HG03064 (cell line): ENCODE measurements at regions not wholly inside any gene's neighbourhood (a gene's known extent, or its start where the extent isn't known, plus 50 kb on each side); places are given as distances from the start of the nearest gene placed in this dataset.
"Not testable (repeated sequence)": the region's sequence is repeated elsewhere in the genome, so short reads cannot be mapped to it uniquely, and the experiment has no call there.

Experiments
- ATAC-seq: cut with Tn5 transposase; IDR thresholded peaks from one replicate; pipeline ENCODE4 v1.9.1; 2021; ENCODE audit warnings: low read depth; ENCODE audit not compliant: unreplicated experiment

DNA sequence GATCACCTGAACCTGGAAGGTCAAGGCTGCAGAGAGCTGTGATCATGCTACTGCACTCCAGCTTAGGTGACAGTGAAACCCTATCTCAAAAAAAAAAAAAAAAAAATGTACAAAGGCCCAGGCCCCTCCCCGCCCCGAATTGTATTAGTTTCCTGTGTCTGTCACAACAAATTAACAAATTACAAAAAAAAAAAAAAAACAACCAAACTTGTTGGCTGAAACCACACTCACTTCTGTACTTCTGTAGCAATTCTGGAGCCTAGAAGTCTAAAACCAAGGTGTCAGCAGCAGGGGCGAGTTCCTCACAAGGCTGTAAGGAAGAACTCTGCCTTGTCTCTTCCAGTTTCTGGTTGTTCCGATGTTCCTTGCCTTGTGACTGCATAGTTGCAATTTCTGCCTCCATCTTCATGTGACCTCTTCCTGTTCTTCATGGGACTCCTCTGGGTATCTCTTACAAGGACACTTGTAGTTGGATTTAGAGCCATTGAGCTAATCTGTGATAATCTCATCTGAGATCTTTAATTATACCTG is 100.8 kb upstream of the ZSWIM2 start:
- no peak for ATAC-seq

DNA sequence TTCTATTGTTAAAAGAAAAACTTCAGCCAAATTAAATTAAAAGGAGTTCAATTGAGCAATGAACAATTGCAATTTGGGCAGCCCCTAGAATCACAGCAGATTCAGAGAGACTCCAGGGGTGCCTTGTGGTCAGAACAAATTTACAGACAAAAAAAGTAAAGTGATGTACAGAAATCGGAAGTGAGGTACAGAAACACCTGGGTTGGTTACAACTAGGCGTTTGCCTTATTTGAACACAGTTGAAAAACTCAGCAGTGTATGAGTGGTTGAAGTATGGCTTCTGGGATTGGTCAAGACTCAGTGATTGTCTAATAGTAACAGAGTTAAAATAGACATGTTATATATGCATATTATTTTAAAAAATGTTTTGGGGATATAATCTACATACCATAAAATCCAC is 98.5 kb upstream of the ZSWIM2 start:
- no peak for ATAC-seq

DNA sequence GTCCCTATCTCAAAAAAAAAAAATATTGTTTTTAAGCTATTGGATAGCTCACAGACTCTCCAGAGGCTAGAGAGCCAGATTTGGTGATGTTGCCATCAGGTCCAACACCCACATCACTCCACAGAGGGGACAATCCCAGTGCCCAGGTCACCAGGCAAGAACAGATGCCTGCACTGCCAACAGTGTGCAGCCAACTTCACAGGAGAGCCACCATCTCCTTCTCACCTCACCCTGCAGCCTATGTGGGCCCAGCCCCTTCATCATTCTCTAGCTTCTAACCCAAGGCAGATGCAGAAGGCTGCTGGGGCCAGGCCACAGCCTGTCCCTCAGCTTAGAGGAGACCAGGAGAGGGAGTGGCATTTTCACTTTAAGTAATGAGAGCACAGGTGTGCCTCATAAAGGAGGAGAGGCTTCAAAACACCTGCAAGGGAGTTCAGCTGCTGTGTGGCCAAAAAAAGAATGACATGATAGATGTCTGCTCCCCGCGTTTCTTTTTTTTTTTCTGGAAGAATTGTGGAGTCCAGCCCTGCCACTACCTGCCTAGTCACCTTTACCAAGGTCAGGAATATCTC is 98.0 kb upstream of the ZSWIM2 start:
- ATAC-seq, result no peak

DNA sequence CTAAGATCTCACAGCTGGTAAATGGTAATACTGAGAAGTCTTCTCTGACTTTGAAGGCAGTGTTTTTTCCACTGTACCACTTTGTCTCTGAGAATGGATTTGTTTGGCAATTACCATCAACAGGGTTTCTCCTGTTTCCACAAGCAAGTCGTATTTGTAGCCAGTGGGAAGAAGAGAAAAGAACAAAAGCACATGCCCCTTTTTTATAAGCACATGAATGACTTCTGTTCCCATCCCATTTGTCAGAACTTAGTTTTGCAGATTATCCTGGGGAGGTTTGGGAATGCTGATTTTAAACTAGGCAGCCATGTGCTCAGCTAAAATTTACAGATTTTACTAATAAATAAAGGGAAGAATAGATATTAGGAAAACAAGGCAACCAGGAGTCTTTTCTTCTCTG is 92.9 kb upstream of the ZSWIM2 start:
- ATAC-seq, result no peak

DNA sequence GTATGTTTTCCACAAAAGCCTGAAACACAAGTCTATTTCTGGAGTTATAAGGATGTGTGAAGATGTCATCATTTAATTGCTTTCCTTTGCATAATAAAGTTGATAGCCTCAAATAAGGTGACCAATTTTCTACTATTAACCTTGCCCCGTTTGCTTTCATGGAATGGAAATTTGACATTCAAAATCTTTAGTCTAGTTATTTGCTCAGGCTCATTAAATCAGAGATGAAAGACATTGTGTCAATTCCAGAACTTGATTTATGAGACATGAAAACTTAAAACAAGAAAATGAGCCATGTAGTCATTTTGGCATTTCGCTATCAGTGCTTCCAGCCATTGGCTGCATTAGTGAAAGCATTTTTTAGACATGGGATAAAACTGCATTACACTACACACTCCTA is 91.5 kb upstream of the ZSWIM2 start:
- ATAC-seq, result no peak

DNA sequence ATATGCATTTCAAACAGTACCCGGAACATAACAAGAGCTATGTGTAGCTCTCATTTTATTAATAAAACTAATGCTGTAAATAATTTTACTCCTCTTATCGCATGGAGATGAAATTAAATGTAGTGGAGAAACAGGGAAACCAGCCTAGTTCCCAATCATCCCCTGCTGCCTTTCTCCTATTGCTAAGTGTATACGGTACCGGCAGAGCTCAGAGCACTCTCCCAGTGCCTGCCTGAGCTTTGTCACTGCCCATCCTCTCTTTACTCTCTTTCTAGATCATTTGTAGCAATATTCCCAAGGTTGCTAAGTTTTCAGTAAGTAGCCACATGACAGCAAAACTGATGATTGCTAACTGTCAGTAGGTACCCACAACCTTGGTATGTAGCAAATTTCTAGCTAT is 85.5 kb upstream of the ZSWIM2 start:
- no peak for ATAC-seq

DNA sequence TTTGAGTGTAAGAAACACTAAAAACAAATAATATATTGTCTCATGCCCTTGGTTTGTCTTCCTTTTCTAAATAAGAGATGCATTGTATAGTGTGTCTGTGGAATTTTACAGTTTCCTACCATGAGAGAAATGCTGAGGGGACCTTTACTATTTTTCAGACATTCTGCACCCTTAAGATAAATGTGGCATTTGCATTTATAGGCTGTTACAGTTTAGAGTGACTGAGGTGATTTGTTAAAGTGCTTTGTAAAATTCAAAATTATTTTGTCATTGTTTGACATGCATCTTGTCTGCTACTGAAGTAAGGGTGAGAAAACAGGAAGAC is 78.9 kb upstream of the ZSWIM2 start:
- ATAC-seq, result no peak

GRCh38 chr2:186927185-186927866 is 78.4 kb upstream of the ZSWIM2 start:
- ATAC-seq, result no peak

- no peak for ATAC-seq
These were observed 76.5 kb upstream of the ZSWIM2 start for GRCh38 chr2:186925514-186925913.

DNA sequence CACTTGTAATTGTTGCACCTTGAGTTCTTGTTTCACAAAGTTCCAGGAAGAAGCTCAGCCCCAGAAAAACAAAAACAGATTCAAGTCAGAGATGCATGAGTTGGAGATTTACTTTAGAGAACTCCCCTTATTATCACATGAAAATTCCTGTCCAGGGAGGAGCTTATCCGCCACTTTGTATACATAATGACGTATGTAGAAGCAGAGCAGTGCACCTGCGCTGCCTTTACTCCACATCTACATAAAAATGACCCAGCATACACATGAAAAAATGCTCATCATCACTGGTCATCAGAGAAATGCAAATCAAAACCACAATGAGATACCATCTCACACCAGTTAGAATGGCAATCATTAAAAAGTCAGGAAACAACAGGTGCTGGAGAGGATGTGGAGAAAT is 73.3 kb upstream of the ZSWIM2 start:
- not testable (repeated sequence) for ATAC-seq

DNA sequence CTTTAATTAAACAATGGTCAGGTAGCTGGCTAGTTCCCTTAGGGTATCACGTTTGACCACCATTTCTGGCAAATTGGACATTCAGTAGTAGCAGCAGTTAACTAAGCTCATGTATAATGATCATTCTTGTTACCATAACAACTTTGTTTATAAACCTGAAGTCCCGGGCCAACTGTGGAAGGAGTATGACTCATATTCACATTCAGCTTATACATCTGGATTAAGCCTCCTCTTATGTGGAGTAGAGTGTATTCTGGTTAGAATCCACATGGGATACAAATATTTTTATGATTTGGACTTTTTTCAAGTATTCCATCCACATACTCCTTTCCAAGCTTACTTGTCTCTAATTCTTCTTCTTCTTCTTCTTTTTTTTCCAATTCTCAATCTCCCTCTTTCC is 70.3 kb upstream of the ZSWIM2 start:
- ATAC-seq, result no peak

GRCh38 chr2:186918495-186918894 is 69.5 kb upstream of the ZSWIM2 start:
- no peak for ATAC-seq

GRCh38 chr2:186917866-186918265 is 68.9 kb upstream of the ZSWIM2 start:
- no peak for ATAC-seq

DNA sequence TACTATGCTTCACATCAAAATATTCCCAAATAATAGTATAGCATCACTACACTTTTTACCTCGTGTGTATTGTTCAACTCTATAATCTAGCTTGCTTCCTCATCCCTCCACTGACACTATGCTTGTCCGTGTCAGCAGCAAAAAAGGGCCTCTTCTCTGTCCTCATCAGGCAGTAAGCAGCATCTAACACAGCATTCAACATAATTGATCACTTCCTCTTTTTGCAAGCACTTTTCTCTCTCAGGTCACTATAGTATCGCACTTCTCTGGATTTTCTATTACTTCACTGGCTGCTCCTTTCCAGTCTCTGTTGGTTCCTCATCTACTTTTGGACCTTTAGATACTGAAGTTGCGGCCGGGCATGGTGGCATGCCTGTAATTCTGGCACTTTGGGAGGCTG is 64.9 kb upstream of the ZSWIM2 start:
- peak; percentile 86 for ATAC-seq

DNA sequence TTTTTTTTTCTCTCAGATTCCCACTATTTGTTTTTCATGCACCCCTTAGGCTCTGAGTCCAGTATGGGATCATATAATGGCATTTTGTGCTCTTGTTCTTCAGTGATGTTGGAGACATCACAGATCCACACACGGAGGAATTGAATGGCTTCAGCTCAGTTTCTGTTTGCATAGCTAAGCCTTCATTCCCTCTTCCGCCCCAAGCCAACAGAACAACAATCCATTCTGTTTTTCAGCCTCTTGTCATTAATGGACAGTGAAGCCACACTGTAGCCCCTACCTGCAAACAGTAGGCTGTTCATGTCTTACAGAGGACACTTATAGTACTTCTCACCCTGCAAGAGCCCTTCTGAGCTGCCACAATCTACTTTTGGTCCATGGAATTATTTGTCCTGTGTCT is 64.0 kb upstream of the ZSWIM2 start:
- ATAC-seq, result no peak

DNA sequence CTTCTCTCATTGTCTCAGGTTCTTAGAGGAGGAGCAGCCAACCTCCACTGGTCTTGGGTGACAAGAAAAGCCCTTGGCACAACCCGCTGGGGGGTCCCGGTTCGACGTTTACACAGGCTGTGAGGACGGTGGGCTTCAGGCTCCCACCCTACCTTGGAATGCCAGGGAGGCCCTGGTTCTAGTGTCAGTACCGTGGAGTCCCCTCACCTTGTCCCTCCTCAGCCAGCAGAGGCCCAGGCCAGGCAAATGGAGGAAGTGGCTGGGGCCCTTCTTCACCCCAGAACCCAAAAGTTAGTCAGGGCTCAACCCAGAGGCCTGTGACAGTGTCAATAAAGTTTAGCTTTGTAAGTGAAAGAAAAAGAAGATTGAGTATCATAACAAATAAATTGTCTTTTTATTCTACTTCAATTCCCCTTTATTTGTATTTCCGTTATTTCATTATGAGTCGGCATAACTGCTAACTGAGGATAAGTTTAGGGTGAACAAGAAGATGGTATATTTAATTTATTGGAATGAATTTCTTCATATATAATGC is 62.6 kb upstream of the ZSWIM2 start:
- ATAC-seq, result no peak

DNA sequence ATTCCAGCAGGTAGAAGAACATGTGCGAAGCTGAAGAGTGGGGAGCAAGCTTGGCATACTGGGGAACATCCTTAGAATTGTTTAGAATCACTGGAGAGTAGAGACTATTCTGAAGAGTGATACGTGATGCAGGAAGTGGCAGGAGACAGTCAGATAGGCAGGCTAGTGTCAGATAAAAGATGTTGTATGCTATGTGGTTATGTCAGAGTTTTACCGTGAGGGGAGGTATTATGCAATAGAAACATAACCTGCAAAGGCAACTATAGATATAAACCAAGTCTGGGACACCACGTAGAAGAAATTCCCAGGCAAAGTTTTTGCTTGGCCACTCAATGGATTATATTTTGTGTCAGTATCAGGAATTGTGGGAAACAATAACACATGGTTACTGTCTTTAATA is 62.0 kb upstream of the ZSWIM2 start:
- no peak for ATAC-seq

DNA sequence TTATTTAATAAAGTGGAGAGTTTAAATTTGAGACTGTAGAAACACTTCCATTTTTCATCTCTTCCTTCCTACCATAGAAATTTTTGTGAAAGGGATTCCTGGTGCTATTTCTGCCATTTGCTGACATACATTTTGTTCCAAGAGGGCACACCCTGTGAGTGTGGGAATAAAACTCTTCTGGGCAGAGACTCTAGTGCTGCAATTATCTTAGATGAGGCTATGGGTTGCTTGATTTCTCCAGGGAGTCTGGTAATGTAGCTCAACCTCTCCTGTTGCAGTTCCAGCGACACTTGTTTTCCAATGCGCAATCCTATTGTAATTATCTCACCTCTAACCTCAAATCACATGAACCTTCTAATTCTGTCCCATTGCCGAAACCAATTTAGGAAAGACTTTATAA is 60.1 kb upstream of the ZSWIM2 start:
- ATAC-seq, result no peak

GRCh38 chr2:186907897-186908296 is 58.9 kb upstream of the ZSWIM2 start:
- no peak for ATAC-seq

DNA sequence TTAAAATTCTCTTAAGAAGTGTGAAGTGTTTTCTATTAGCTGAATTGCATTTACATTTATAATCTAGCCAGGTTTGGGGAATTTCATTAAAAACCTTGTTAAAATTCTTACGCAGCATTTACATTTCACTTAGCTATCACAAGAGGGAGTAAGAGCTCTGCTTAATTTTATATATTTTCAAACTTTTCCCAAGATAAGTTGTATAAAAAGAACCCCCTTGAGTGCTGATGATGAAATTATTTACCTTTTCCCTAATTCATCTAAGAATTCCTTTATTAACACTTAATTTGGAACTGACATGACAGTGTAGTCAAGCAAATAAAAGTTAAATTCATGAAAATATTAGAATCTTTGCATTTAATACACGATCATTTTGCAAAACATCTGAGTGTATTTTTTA is 54.2 kb upstream of the ZSWIM2 start:
- no peak for ATAC-seq
